ENCODE measurements at regions not wholly inside any gene's neighbourhood (a gene's known extent, or its start where the extent isn't known, plus 50 kb on each side); places are given as distances from the start of the nearest gene placed in this dataset.

- Mint-ChIP-seq H3K27ac (no peak overlapping the region), H3K4me3 (no peak overlapping the region), H3K9me3 (no peaks in the 10 kb centered on the region), H3K36me3 (ENCODE audit: insufficient read depth) (no peaks in the 10 kb centered on the region), H3K27me3 (peaks cover 0 to 8% of the 10 kb centered on the region in 2 donors), H3K4me1 (ENCODE audit: low read depth in 2 of 2) (no peaks in the 10 kb centered on the region)
- DNase-seq (no peak), ATAC-seq (replicated peaks) (no peak)
These were observed 163.7 kb downstream of the ESM1 start for GRCh38 chr5:54821445-54822323.

GRCh38 chr5:54820346-54821134 is 164.9 kb downstream of the ESM1 start:
- Mint-ChIP-seq H3K36me3 (ENCODE audit: insufficient read depth) (no peaks in the 10 kb centered on the region), H3K27me3 (peaks cover 0 to 16% of the 10 kb centered on the region in 2 donors), H3K27ac (no peak overlapping the region), H3K9me3 (no peaks in the 10 kb centered on the region), H3K4me3 (no peak overlapping the region), H3K4me1 (ENCODE audit: low read depth in 2 of 2) (no peaks in the 10 kb centered on the region)
- no peak for ATAC-seq (replicated peaks)
- no peak for DNase-seq

GRCh38 chr5:54807421-54807820 is 178.0 kb downstream of the ESM1 start:
- no peaks in the 10 kb centered on the region for H3K36me3 Mint-ChIP-seq (ENCODE audit: insufficient read depth)
- DNase-seq (no peak), ATAC-seq (replicated peaks) (no peak)
- H3K27me3 Mint-ChIP-seq: peaks cover 0 to 21% of the 10 kb centered on the region in 2 donors
- H3K27ac Mint-ChIP-seq: no peak overlapping the region
- no peaks in the 10 kb centered on the region for H3K9me3 Mint-ChIP-seq
- H3K4me1 Mint-ChIP-seq (ENCODE audit: low read depth in 2 of 2): no peaks in the 10 kb centered on the region
- no peak overlapping the region for H3K4me3 Mint-ChIP-seq

- Mint-ChIP-seq H3K36me3 (ENCODE audit: insufficient read depth) (no peaks in the 10 kb centered on the region), H3K27me3 (peaks cover 0 to 11% of the 10 kb centered on the region in 2 donors), H3K27ac (no peak overlapping the region), H3K4me1 (ENCODE audit: low read depth in 2 of 2) (no peaks in the 10 kb centered on the region), H3K9me3 (no peaks in the 10 kb centered on the region), H3K4me3 (no peak overlapping the region)
- no peak for ATAC-seq (replicated peaks)
- no peak for DNase-seq
These were observed 180.9 kb downstream of the ESM1 start for GRCh38 chr5:54804521-54804920.

- H3K36me3 Mint-ChIP-seq (ENCODE audit: insufficient read depth): no peaks in the 10 kb centered on the region
- H3K4me1 Mint-ChIP-seq (ENCODE audit: low read depth in 2 of 2): no peaks in the 10 kb centered on the region
- no peaks in the 10 kb centered on the region for H3K9me3 Mint-ChIP-seq
- DNase-seq (no peak), ATAC-seq (replicated peaks) (no peak)
- H3K27me3 Mint-ChIP-seq: peaks cover 0 to 8% of the 10 kb centered on the region in 2 donors
- H3K4me3 Mint-ChIP-seq: no peak overlapping the region
- H3K27ac Mint-ChIP-seq: no peak overlapping the region
These were observed 181.3 kb downstream of the ESM1 start for GRCh38 chr5:54804086-54804485.

- H3K27ac Mint-ChIP-seq: peak overlapping the region in 1 of 2 donors; percentile 27
These were observed 181.9 kb downstream of the ESM1 start for GRCh38 chr5:54803471-54804011.

GRCh38 chr5:54799645-54800044 is 185.7 kb downstream of the ESM1 start:
- Mint-ChIP-seq H3K4me1 (ENCODE audit: low read depth in 2 of 2) (peaks cover 2 to 7% of the 10 kb centered on the region in 2 donors), H3K4me3 (no peak overlapping the region), H3K27ac (no peak overlapping the region), H3K27me3 (peaks cover 0 to 9% of the 10 kb centered on the region in 2 donors), H3K36me3 (ENCODE audit: insufficient read depth) (no peaks in the 10 kb centered on the region), H3K9me3 (no peaks in the 10 kb centered on the region)
- no peak for DNase-seq
- no peak for ATAC-seq (replicated peaks)

More at GRCh38 chr5:54803471-54804011, 181.9 kb downstream of the ESM1 start:
- no peaks in the 10 kb centered on the region for H3K9me3 Mint-ChIP-seq
- no peaks in the 10 kb centered on the region for H3K4me1 Mint-ChIP-seq (ENCODE audit: low read depth in 2 of 2)
- no peak for DNase-seq
- peaks cover 0 to 3% of the 10 kb centered on the region in 2 donors for H3K27me3 Mint-ChIP-seq
- ATAC-seq (replicated peaks): no peak
- no peak overlapping the region for H3K4me3 Mint-ChIP-seq
- H3K36me3 Mint-ChIP-seq (ENCODE audit: insufficient read depth): no peaks in the 10 kb centered on the region

GRCh38 chr5:54795777-54796176 is 189.6 kb downstream of the ESM1 start:
- Mint-ChIP-seq H3K27me3 (peaks cover 0 to 9% of the 10 kb centered on the region in 2 donors), H3K4me1 (ENCODE audit: low read depth in 2 of 2) (peaks cover 5 to 9% of the 10 kb centered on the region in 2 donors), H3K27ac (no peak overlapping the region), H3K4me3 (no peak overlapping the region), H3K36me3 (ENCODE audit: insufficient read depth) (peaks cover 3% of the 10 kb centered on the region), H3K9me3 (no peaks in the 10 kb centered on the region)
- DNase-seq (no peak), ATAC-seq (replicated peaks) (no peak)

GRCh38 chr5:54795284-54795683 is 190.1 kb downstream of the ESM1 start:
- no peak for DNase-seq
- Mint-ChIP-seq H3K27ac (no peak overlapping the region), H3K4me3 (no peak overlapping the region), H3K4me1 (ENCODE audit: low read depth in 2 of 2) (peaks cover 5 to 9% of the 10 kb centered on the region in 2 donors), H3K36me3 (ENCODE audit: insufficient read depth) (peaks cover 3% of the 10 kb centered on the region), H3K27me3 (peaks cover 0 to 9% of the 10 kb centered on the region in 2 donors), H3K9me3 (no peaks in the 10 kb centered on the region)
- no peak for ATAC-seq (replicated peaks)

- Mint-ChIP-seq H3K4me3 (no peak overlapping the region), H3K4me1 (ENCODE audit: low read depth in 2 of 2) (peaks cover 5 to 9% of the 10 kb centered on the region in 2 donors), H3K27ac (peak overlapping the region in 1 of 2 donors; percentile 35), H3K36me3 (ENCODE audit: insufficient read depth) (peaks cover 3% of the 10 kb centered on the region), H3K9me3 (no peaks in the 10 kb centered on the region), H3K27me3 (peaks cover 0 to 9% of the 10 kb centered on the region in 2 donors)
- ATAC-seq (replicated peaks) (no peak), DNase-seq (no peak)
These were observed 191.0 kb downstream of the ESM1 start for GRCh38 chr5:54794135-54794975.

GRCh38 chr5:54793468-54794134 is 191.8 kb downstream of the ESM1 start:
- no peak for ATAC-seq (replicated peaks)
- Mint-ChIP-seq H3K36me3 (ENCODE audit: insufficient read depth) (peaks cover 3% of the 10 kb centered on the region), H3K27ac (no peak overlapping the region), H3K4me1 (ENCODE audit: low read depth in 2 of 2) (peaks cover 5 to 9% of the 10 kb centered on the region in 2 donors), H3K27me3 (peaks cover 0 to 9% of the 10 kb centered on the region in 2 donors), H3K9me3 (no peaks in the 10 kb centered on the region), H3K4me3 (no peak overlapping the region)
- DNase-seq: no peak

GRCh38 chr5:54792611-54793404 is 192.6 kb downstream of the ESM1 start:
- ATAC-seq (replicated peaks) (no peak), DNase-seq (no peak)
- H3K27ac Mint-ChIP-seq: no peak overlapping the region
- peaks cover 3% of the 10 kb centered on the region for H3K36me3 Mint-ChIP-seq (ENCODE audit: insufficient read depth)
- peaks cover 5 to 9% of the 10 kb centered on the region in 2 donors for H3K4me1 Mint-ChIP-seq (ENCODE audit: low read depth in 2 of 2)
- H3K9me3 Mint-ChIP-seq: no peaks in the 10 kb centered on the region
- peaks cover 0 to 9% of the 10 kb centered on the region in 2 donors for H3K27me3 Mint-ChIP-seq
- H3K4me3 Mint-ChIP-seq: no peak overlapping the region
